LoVo (cell line): ENCODE measurements at regions not wholly inside any gene's neighbourhood (a gene's known extent, or its start where the extent isn't known, plus 50 kb on each side); places are given as distances from the start of the nearest gene placed in this dataset.
A peak's percentile ranks its signal among the peaks of the same experiment; 100 is the strongest.

ENCODE experiments used
- DNase-seq: peaks from one replicate; pipeline ENCODE4 v3.0.0-alpha.2; 2016; ENCODE audit warnings: low spot score

DNA sequence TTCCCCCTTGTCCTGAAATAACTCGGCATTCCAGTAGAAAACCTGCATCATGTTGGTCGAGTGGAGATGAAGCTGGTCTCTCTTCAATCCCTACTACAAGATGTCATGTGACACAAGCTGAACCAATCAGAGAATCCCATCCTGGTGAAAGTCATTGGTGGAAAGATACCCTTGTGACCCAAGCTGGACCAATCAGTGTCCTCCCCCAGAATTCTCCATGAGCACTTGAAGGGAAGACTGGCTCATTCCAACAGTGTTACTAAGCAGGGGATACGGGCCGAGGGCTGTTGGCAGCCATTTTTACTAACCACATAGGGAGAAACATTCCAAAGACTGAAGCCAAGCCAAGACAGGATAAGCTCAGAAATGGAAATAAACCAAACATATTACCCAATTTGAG is 298.3 kb downstream of the ICOS start:
- DNase-seq: no peak

DNA sequence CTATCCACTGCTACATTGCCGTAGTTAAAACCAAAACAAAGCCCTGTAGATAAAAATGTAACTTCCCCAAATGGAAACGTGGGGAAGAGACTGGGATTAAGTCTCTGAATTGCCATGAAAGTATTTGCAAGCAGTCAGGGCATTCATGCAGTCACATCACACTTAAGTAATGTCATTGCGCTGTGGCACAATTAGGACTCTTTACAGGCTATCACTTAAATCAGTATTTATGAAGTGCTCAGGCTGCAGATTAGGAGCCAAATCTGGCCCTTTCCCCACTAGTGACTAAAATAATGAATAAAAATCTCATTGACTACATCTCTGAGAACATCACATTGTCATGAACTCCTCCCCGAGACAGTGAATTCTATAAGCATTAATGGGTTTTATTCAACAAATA is 300.9 kb downstream of the ICOS start:
- DNase-seq: no peak

DNA sequence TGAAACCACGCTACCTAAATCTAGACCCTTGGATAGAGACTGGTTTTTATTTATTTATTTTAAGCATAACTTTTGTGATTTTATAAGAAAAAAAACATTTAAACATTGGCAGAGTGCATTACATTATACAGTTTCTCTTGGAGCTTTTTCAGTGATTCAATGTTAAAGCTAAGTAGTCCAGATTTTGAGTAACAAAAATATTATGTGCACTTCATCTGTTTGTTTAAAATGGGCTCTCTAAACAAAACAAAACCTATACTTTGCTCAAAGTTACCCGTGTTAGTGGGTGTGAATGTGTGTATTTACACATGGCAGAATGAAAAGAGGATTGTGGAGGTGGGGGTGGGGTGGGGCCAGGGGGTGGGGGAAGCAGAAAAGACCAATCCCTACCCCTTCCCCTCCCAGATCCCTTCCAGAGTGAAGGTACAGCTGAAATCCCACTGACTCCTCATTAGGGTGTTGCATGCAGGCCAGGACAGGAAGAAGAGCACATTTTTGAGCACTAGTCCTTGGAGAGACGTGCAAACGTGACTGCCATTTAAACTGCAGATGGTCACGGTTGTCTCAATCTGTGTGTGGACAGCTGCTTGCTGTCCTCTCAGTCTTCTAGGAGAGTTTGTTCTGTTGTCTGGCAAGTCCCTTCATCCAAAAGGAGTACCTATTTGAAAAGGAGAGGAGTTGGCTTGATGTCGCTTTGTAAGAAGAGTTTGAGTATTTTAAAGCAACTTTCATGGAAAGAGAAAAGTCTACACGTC is 303.0 kb downstream of the ICOS start:
- DNase-seq: no peak

DNA sequence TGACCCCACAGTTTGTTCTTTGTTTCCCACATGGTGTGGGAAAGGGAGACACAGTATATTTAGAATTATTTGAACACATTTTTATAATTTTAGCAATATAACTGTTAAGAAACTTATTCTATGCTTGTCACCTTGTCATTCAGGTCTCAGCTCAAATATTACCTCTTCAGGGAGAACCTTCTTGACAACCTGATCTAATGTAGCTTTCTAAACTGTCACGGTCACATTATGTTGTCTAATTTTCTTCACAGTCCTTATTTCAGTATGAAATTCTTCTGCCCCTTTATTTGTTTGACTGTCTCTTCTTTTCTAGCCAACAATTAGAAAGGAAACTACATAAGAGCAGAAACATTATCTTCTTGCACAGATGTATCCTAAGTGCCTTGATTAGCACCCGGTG is 304.3 kb upstream of the PARD3B start:
- no peak for DNase-seq

DNA sequence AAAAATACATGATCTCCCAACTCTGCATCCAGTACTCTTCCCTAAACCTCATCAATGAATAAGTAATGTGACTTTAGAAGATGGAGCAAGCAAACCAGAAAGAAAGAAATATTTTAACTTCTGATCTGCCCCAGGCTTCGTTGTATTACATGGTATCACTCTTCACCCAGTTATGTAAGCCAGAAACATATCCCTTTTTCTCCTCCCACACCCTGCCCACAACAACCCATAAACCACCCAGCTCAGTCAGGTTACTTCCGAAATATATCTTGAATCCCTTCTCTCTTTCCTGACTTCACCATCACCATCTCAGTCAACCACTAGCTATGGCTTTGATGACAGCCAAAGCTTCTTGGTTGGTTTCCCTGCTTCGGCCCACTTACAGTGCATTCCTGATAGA is 295.8 kb upstream of the PARD3B start:
- no peak for DNase-seq

DNA sequence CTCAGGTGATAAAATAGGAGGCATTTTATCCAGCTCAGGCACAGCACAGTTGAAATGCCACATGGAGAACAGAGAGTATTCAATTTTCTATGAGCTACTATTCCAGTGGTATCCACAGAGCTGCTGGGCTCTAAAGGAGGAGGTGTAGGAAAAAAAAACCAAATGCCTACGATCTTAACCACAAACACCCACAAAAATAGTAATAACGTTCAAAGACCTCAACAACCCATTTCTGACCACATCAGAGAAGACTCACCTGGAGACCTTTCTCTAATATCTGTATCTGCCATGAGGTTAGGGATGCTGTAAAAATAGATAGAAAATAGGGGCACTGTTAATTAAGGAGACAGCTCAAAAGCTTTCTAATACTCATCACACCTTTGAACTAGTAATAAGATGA is 294.6 kb upstream of the PARD3B start:
- DNase-seq: no peak

DNA sequence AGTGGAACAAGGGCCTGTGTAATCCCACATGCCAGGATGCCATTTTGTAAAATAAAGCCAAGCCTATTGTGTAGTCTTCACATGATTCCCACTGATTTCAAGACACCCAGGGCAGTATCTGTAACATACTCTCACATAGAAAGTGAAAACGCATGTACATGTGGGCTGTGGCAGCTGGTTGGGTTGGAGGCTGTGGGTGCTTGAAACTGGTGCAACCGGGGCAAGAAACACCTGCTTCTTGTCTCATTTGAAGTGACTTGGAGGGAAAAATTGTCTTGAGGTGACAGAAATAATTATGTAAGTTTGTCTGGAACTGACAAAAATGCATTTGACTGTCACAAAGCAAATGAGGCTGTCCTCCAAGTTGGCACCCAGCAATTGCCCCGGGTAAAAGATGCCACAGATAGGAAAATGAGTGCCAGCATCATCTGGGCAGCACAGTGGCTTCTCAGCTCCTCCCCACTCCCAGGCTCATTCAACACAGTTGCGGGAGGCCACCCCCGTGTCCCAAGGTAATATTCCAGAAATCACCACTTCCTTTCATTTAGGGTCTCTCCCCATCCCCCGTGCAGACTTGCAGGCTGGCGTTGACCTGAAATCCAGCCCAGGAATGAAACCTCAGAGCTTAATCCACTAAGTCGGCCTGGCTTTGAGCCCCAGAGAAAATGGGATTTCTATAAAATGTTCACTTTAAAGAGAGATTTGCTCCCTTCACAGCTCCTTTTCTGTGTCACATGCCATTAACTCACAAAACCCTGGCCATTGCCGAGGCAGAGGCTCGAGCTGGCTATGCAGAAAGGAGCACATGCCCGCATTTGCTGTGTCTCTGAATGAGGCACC is 293.9 kb upstream of the PARD3B start:
- no peak for DNase-seq

DNA sequence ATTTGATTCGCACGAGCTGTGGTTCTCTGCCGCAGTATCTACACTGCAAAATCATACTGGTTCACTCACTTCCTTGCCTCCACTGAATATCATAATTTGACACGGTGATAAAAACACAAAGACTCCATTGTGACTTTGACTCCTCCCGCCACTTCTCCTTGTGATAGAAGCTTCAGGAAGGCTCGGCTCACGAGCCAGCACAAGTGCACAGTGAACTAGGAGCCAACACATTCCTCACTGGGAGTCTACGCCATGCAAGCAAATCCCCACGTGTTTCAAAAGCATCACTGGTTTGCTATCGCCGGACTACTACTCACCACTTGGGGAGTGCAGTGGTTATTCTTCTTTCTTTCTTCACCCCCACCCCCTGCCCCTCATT is 293.3 kb upstream of the PARD3B start:
- no peak for DNase-seq

DNA sequence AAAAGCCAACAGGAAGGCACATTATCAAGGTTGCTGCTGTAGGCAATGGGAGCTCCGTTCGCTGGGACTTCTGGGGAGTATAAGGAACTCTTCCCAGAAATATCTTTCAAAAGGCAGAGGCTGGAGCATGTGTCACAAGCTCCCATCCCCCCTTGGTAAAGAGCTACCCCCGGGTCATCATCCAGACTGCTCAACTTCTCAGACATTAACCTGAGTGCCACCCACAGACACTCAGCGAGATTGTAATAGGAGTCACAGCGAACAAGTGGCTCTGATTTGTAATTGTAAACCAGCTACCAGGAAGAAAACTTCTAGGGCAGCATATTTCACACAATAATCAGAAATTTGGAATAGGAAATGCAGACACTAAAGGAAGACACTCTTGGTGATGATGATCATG is 290.2 kb upstream of the PARD3B start:
- no peak for DNase-seq

DNA sequence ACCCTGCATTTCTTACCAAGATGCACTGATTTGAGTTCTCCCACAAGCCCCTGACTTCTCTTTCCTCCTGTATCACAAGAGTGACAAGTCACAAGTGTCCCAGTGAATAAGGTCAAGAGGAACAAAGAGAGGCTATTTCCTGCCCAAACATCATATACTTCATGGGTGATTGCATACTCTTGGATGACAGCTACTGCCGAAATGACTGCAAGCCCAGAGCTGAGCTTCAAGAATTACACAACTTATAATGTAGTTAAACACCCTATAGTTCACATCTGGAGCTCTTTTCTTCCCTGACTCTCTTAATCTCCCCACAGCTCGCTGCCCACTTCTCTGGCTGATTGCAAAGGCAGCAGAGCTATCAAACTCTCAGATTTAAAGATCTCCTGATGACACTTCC is 289.7 kb upstream of the PARD3B start:
- DNase-seq: no peak

DNA sequence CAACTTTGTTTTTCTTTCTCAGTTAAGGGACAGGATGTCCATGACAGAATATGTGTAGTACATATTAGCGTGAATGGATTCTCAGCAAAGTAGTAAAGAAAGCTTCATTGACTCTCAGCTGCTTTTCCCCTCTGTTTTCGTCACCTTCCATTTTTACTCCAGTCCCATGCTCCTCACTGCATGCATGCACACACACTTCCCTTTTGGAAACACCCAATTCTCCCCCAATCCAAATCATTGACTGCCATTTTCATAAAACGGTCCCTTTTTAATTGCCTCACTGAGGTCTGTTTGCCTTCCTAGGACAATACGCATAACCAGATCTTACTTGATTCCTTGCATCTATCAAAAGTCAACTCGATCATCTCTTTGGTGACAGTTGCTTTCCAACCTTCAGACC is 287.5 kb upstream of the PARD3B start:
- no peak for DNase-seq

DNA sequence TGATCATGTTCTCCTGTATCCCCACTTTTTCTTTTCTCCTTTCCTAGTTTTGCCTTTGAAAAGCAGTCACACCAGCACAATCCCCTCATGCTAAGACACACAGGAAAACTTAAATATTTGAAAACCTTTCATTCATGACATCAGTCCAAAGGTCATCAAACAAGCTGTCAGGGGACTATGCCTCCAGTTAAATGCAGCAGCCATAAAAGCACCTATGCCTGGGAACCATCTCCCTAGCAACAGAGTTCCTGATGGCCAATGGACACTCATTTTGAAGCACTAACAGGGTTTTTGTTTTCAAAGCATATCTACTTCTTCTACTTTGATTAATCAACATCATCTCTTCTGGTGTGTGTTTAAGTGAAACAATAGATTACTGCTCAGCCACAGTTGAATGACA is 286.4 kb upstream of the PARD3B start:
- no peak for DNase-seq

DNA sequence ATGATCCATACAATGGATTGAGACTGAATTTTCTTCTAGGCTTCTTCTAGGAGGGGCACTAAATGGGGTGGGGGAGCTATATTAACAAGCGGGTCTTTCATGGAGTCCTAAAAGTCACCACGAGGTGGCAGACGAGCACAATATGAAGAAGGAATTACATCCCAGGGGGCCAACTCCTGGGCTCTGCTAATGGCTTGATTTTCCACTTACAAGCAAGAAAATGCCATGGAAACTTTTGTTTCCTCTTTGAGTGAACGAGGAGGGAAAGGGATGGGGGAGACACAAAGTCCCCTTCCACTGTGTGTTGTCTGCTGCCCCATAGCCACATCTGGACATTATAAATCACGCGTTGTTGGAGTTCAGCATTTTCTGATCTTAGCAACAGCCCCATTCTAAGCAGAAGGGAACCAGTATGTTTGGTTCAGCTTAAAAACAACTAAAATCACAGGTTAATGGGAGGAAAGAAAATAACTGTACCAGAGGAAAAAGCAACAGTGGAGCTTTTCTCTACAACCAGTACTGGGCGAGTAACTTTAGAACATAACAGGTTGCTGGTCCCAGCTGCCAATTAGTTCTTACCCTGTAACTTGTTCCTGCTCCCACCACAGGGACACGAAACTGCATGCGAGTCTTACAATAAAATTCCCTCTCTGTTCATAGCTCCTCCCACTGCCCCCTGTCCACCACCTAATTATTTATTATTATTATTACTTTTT is 285.0 kb upstream of the PARD3B start:
- DNase-seq: peak; percentile 38

DNA sequence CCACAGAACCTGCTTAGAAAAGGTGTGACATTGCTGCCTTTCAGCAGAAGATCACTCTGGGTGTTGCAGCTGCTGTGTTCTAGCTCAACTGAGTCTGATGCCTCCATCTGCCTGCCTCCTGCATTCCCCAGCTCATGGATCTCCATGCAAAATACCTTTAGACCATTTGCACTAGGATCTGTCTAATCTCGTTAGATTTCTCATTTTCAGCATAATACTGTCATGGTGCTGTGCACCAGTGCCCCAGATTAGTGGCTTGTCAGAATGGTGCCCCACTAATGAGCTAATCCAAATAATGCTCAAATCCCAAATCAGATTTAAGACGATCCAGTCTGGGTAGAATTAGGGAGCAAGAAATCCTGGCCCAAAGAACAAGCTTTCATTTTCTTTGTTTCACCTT is 284.4 kb upstream of the PARD3B start:
- no peak for DNase-seq

DNA sequence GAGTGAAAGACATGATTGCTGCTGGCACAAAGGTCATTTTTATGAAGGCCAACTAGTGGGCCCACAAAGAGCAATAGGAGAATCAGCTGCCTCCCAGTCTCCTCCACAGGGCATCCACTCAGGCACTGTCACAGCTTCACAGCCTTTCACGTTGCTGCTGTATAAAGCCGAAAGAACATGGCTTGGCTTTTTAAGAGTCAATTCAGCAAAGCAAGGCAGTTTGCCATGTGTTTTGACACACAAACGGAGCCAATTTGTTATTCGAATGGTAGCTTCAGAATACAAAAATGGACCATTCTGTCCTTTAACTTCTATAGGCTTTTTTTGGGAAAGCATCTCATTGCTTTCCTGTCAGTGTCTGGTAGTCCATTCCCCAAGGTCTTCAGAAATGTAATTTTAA is 283.4 kb upstream of the PARD3B start:
- no peak for DNase-seq

DNA sequence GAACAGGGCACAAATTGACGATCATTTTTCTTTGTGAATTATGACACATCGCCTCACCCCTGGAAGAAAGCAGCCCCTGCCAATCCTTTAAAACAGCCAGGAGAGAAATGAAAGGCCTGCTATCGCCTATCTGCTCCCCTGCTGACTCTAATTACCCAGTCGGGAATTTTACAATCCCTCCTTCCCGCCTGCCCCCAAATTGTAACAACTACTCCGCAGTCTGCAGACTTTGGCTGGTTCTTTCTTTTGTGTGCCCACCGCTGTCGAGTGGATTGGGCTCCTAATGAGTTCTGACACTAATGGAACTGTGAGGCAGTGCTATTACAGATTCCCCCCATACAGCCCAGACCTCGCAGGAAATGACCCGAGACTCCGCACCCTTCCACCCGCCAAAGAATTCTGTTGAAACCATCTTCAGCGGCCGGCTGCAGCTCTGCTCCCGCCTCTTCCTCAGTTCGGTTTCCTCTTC is 281.2 kb upstream of the PARD3B start:
- no peak for DNase-seq

DNA sequence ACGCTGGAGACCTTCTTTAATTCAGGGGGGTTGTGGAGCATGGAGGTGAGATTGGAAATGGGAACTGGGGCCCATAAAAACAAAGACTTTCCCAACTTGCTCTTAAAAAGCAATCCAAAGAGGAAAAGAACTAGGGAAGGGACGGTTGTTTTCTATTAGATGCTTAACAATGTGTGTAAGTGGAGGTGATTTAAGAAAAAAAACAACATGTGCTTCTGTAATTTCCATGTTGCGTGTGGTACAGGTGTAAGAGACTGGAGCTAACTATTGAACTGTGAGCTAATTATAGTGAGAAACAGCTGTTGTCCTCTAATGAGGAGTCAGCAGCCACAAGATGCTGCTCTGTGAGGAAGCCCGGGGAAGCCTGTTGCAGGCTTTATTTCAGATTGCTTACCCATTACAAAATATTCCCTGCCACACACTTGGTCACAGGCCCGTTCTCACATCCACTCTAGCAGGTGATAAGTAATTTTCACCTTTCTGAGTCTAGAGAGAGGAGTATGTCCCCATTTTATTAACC is 280.6 kb upstream of the PARD3B start:
- DNase-seq: no peak

DNA sequence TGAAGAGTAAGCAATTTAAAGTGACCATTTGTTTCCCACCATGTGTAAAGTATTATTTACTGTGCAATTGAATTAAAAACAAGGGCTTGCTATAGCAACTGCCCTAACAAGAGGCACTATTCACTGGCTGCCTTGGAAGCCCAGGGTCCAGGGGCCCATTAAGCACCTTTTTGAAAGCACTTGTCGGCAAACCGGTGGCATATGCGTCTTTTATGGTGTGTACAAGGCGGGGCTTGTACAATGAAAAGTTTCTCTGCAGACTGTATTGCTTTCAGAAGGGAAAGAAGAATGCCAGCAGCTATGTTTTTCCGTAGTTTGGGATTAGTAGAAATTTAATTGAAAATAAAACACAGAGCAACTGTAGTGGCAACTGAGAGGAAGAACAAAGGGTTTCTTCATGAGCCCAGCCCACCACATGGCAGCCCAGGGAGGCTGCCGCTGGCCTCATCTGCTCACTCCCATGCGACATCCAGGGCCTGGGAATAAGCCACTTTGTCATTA is 279.5 kb upstream of the PARD3B start:
- DNase-seq: no peak

DNA sequence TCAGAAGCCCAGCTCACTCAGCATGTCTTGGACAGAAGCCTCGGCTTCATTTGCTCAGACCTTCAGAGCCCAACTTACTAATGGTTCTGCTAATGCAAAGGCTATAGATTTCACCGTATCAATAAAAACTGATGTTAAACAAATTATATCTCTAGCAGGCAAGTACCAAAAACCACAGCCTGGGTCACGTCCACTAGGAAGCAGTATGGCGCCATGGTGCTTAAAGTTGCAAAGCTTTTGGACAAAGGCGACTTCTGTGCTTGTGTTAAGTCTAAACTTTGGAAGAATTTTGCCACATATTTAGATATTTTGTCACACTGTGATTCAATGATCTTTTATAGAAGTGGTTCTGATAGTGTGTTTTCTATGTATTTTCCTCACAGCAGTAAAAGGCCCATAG is 276.8 kb upstream of the PARD3B start:
- no peak for DNase-seq

DNA sequence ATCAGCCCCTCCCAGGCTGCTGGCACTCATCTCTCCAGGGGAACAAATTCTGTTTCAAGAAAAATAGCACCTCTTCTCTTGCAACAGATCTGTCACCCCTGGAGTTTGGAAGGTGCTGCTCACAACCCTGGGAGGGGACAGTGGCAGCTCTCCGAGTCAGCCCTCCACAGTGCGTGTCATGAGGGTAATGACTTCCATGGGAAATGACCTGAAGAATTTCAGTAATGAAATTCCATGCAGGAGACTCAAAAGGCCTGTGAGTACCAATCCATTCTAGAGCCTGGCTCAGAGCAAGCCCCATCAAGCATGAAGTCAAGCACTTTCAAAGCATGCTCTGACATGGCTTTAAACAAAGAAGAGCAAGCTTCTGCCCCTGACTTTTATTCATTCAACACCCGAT is 276.3 kb upstream of the PARD3B start:
- DNase-seq: no peak

DNA sequence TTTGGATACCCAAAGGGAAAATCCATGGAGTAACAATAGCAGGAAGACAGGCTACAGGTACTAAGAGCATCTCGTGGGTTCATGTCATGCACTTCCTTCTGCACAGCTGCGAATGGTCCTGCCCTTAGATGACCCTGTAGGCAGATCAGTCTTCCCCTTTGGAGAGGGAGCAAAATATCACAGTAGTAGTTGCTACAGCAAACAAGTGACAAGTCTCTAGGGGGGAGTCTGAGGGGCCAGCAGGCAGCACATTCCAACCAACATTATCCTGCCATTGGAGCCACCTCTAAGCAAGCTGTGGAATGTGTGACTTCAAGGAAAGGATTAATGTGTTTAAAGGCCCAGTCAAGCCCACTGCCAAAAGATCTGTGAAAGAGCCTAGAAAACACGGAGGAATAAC is 273.2 kb upstream of the PARD3B start:
- no peak for DNase-seq

DNA sequence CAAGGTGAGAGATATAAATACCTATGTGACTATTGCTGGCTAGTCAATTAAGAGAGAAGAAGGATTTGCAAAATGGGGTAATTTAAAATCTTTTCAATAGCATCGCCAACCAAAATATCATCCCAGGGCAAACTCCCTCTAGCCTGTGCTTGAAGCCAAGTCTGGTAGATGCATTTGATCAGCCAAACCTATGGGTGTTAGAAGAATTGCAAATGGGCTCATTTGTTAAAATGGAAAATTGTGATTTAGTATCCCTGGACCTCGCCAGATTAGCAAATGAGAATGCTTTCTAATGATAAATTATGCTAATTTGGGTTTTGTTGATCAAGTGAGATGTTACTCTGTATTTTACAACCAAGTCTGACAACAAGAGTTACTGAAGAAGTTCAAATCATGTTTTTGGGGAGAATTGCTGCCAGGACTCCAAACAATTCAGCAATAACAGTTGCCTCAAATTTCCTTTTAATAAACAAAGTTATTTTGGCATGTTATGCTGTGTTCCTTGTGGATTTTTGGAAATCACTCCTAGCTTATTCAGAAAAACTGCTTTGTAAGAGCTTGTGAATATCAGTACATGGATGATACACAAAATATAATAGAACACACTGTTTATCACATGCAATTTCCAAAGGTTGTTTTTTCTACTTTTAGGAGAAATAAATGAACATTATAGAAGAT is 272.5 kb upstream of the PARD3B start:
- no peak for DNase-seq
